Epithelial cell of proximal tubule (primary cell): ENCODE measurements at regions not wholly inside any gene's neighbourhood (a gene's known extent, or its start where the extent isn't known, plus 50 kb on each side); places are given as distances from the start of the nearest gene placed in this dataset.

Experiments
- DNase-seq: peaks from one replicate; pipeline ENCODE4 v3.0.0-alpha.2; 2011; ENCODE audit warnings: low read depth
- H3K4me3 ChIP-seq: 2 replicates; pipeline ENCODE4 v1.5.1; 2011; ENCODE audit warnings: low read depth, mild to moderate bottlenecking, low read length
- CTCF ChIP-seq: conservative IDR thresholded peaks from 2 replicates; pipeline ENCODE4 v1.5.1; 2012; ENCODE audit warnings: low read depth, mild to moderate bottlenecking, low read length

- no peak overlapping the region for H3K4me3 ChIP-seq
- no peak for TF ChIP-seq CTCF
- DNase-seq: no peak
These were observed 186.4 kb upstream of the FAM78B start for GRCh38 chr1:166353213-166353612.

- DNase-seq: no peak
- no peak for TF ChIP-seq CTCF
- H3K4me3 ChIP-seq: no peak overlapping the region
These were observed 187.6 kb upstream of the FAM78B start for GRCh38 chr1:166354406-166354805.

- no peak for TF ChIP-seq CTCF
- no peak for DNase-seq
- H3K4me3 ChIP-seq: no peak overlapping the region
These were observed 198.3 kb upstream of the FAM78B start for GRCh38 chr1:166365081-166365480.

GRCh38 chr1:166368030-166368429 lies 201.2 kb upstream of the FAM78B start:
- H3K4me3 ChIP-seq: no peak overlapping the region
- no peak for DNase-seq
- TF ChIP-seq CTCF: no peak

GRCh38 chr1:166377896-166378295 lies 211.1 kb upstream of the FAM78B start:
- no peak for DNase-seq
- H3K4me3 ChIP-seq: no peak overlapping the region
- no peak for TF ChIP-seq CTCF

- no peak overlapping the region for H3K4me3 ChIP-seq
- TF ChIP-seq CTCF: no peak
- no peak for DNase-seq
These were observed 212.0 kb upstream of the FAM78B start for GRCh38 chr1:166378805-166379204.

GRCh38 chr1:166379447-166379846 lies 212.6 kb upstream of the FAM78B start:
- TF ChIP-seq CTCF: no peak
- DNase-seq: no peak
- no peak overlapping the region for H3K4me3 ChIP-seq
